ENCODE measurements at regions not wholly inside any gene's neighbourhood (a gene's known extent, or its start where the extent isn't known, plus 50 kb on each side); places are given as distances from the start of the nearest gene placed in this dataset.

GRCh38 chr13:111646456-111646855, 326.0 kb downstream of the TEX29 start:
- TF ChIP-seq CTCF (IDR thresholded peaks at IDR 0.05): no peak
- TF ChIP-seq ZFX (IDR thresholded peaks at IDR 0.05; ENCODE audit: borderline replicate concordance): no peak
